ENCODE measurements at regions not wholly inside any gene's neighbourhood (a gene's known extent, or its start where the extent isn't known, plus 50 kb on each side); places are given as distances from the start of the nearest gene placed in this dataset.

- DNase-seq = no peak
Measured at GRCh38 chr5:125549322-125549911, 803.0 kb upstream of the ZNF608 start.

GRCh38 chr5:125550274-125550673 is 803.8 kb upstream of the ZNF608 start:
- DNase-seq = no peak

- no peak for DNase-seq
Measured at GRCh38 chr5:125551246-125551645, 804.8 kb upstream of the ZNF608 start.

- DNase-seq = no peak
Measured at GRCh38 chr5:125551797-125552196, 805.4 kb upstream of the ZNF608 start.

GRCh38 chr5:125552486-125552885 is 806.0 kb upstream of the ZNF608 start:
- no peak for DNase-seq

- DNase-seq = no peak
Measured at GRCh38 chr5:125554355-125554754, 807.9 kb upstream of the ZNF608 start.

- DNase-seq = no peak
Measured at GRCh38 chr5:125555591-125555990, 809.2 kb upstream of the ZNF608 start.

GRCh38 chr5:125558016-125558415 is 811.6 kb upstream of the ZNF608 start:
- no peak for DNase-seq

- no peak for DNase-seq
Measured at GRCh38 chr5:125558466-125558865, 812.0 kb upstream of the ZNF608 start.

- DNase-seq = no peak
Measured at GRCh38 chr5:125559296-125559695, 812.9 kb upstream of the ZNF608 start.

GRCh38 chr5:125560476-125561225 is 814.2 kb upstream of the ZNF608 start:
- no peak for DNase-seq

GRCh38 chr5:125564317-125564975 is 818.0 kb upstream of the ZNF608 start:
- DNase-seq = no peak

- DNase-seq = no peak
Measured at GRCh38 chr5:125574491-125575044, 828.1 kb upstream of the ZNF608 start.

GRCh38 chr5:125575171-125575890 is 828.9 kb upstream of the ZNF608 start:
- DNase-seq = no peak

- no peak for DNase-seq
Measured at GRCh38 chr5:125575891-125576505, 829.6 kb upstream of the ZNF608 start.

GRCh38 chr5:125576822-125577221 is 830.4 kb upstream of the ZNF608 start:
- no peak for DNase-seq

- DNase-seq = no peak
Measured at GRCh38 chr5:125578551-125578950, 832.1 kb upstream of the ZNF608 start.

- no peak for DNase-seq
Measured at GRCh38 chr5:125579182-125579581, 832.7 kb upstream of the ZNF608 start.

- DNase-seq = no peak
Measured at GRCh38 chr5:125581311-125581710, 834.9 kb upstream of the ZNF608 start.

GRCh38 chr5:125582352-125582751 is 835.9 kb upstream of the ZNF608 start:
- DNase-seq = no peak

- DNase-seq = no peak
Measured at GRCh38 chr5:125583321-125584139, 837.1 kb upstream of the ZNF608 start.

GRCh38 chr5:125584140-125584520 is 837.7 kb upstream of the ZNF608 start:
- DNase-seq = no peak

All from NCI-H187 (cell line).